ENCODE measurements at regions not wholly inside any gene's neighbourhood (a gene's known extent, or its start where the extent isn't known, plus 50 kb on each side); places are given as distances from the start of the nearest gene placed in this dataset.

GRCh38 chr15:101551696-101552591, 62.4 kb upstream of the PCSK6 start:
- no peak for FAIRE-seq

- no peak for FAIRE-seq
Measured at GRCh38 chr15:101550124-101550523, 60.6 kb upstream of the PCSK6 start.

GRCh38 chr15:101549647-101550046, 60.1 kb upstream of the PCSK6 start:
- FAIRE-seq = no peak

GRCh38 chr15:101547737-101548136, 58.2 kb upstream of the PCSK6 start:
- FAIRE-seq = no peak

- no peak for FAIRE-seq
Measured at GRCh38 chr15:101545548-101546505, 56.3 kb upstream of the PCSK6 start.

GRCh38 chr15:101544613-101544945, 55.1 kb upstream of the PCSK6 start:
- no peak for FAIRE-seq

GRCh38 chr15:101543926-101544612, 54.6 kb upstream of the PCSK6 start:
- FAIRE-seq = no peak

- no peak for FAIRE-seq
Measured at GRCh38 chr15:101543431-101543830, 53.9 kb upstream of the PCSK6 start.

GRCh38 chr15:101543026-101543390, 53.5 kb upstream of the PCSK6 start:
- FAIRE-seq = no peak

GRCh38 chr15:101542306-101543025, 53.0 kb upstream of the PCSK6 start:
- FAIRE-seq = no peak

- no peak for FAIRE-seq
Measured at GRCh38 chr15:101541501-101542292, 52.2 kb upstream of the PCSK6 start.

- FAIRE-seq = no peak
Measured at GRCh38 chr15:101540480-101541239, 51.2 kb upstream of the PCSK6 start.

GRCh38 chr15:101539930-101540329, 50.4 kb upstream of the PCSK6 start:
- no peak for FAIRE-seq

- no peak for FAIRE-seq
Measured at GRCh38 chr15:101539492-101539891, 50.0 kb upstream of the PCSK6 start.
